ENCODE measurements at regions not wholly inside any gene's neighbourhood (a gene's known extent, or its start where the extent isn't known, plus 50 kb on each side); places are given as distances from the start of the nearest gene placed in this dataset.

GRCh38 chr2:144040834-144041233, 479.1 kb downstream of the ZEB2 start:
- TF ChIP-seq CTCF (tag by site-specific recombination; IDR thresholded peaks at IDR 0.05) (no peak), INSM2 (tag by site-specific recombination; IDR thresholded peaks at IDR 0.05) (no peak), REST (tag by site-specific recombination; IDR thresholded peaks at IDR 0.05) (no peak), ZSCAN30 (tag by site-specific recombination; IDR thresholded peaks at IDR 0.05) (no peak), ZNF280C (tag by site-specific recombination; IDR thresholded peaks at IDR 0.05) (no peak), ELK4 (IDR thresholded peaks at IDR 0.05; ENCODE audit: borderline replicate concordance, low read depth, low read length) (no peak)
